T-helper 17 cell (primary cell): ENCODE measurements at regions not wholly inside any gene's neighbourhood (a gene's known extent, or its start where the extent isn't known, plus 50 kb on each side); places are given as distances from the start of the nearest gene placed in this dataset.

ENCODE experiments used
- ATAC-seq: fragments of 150-1000 bp; cut with Tn5 transposase; 2 replicates; pipeline ENCODE4 v1.10.0; 2021; ENCODE audit warnings: mild to moderate bottlenecking, moderate library complexity
- DNase-seq, 3 donors: peaks; one replicate each; pipeline versions ENCODE4 v3.0.0 to v3.0.0-alpha.2; 2020 to 2021
- H3K9me3 ChIP-seq: one replicate; pipeline ENCODE4 v1.7.0; 2013; ENCODE audit warnings: low read length, mild to moderate bottlenecking; ENCODE audit not compliant: control insufficient read depth, poor library complexity, severe bottlenecking
- H3K27ac Mint-ChIP-seq: one replicate; pipeline ENCODE4 v1.8.0; 2022; ENCODE audit warnings: mild to moderate bottlenecking, moderate library complexity, mixed read lengths
- H3K27me3 Mint-ChIP-seq: one replicate; pipeline ENCODE4 v1.8.0; 2022; ENCODE audit warnings: mixed read lengths
- H3K36me3 Mint-ChIP-seq: one replicate; pipeline ENCODE4 v1.8.0; 2022; ENCODE audit warnings: low read depth, mixed read lengths
- H3K4me1 Mint-ChIP-seq: one replicate; pipeline ENCODE4 v1.8.0; 2022; ENCODE audit warnings: mild to moderate bottlenecking, mixed read lengths
- H3K4me3 Mint-ChIP-seq: one replicate; pipeline ENCODE4 v1.8.0; 2022; ENCODE audit warnings: mild to moderate bottlenecking, moderate library complexity, mixed read lengths

DNA sequence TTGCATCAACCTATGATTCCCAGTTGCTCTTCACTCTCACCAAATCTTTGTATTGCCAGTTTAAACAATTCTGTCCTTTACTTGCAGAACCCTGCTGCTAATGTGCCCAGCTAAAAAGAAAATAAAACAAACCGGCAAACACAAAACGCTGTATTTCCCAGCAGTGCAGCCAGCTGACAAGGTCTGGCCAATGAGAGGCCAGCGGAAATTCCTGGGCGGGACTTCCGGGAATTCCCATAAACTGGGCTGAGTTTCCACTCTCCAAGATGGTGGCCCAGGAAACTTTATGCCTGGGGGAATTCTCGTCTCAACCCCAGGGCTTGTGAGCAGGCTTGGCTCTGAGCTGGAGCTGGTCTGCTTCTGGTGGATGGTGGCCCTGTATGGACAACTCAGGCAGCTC, 807.3 kb upstream of the TMEM132C start:
- Mint-ChIP-seq H3K36me3 (no peaks in the 10 kb centered on the region), H3K27ac (no peak overlapping the region), H3K27me3 (peaks cover 20% of the 10 kb centered on the region), H3K4me1 (no peaks in the 10 kb centered on the region), H3K4me3 (no peak overlapping the region)
- ATAC-seq (no peak), DNase-seq (no peak)
- no peaks in the 10 kb centered on the region for H3K9me3 ChIP-seq

DNA sequence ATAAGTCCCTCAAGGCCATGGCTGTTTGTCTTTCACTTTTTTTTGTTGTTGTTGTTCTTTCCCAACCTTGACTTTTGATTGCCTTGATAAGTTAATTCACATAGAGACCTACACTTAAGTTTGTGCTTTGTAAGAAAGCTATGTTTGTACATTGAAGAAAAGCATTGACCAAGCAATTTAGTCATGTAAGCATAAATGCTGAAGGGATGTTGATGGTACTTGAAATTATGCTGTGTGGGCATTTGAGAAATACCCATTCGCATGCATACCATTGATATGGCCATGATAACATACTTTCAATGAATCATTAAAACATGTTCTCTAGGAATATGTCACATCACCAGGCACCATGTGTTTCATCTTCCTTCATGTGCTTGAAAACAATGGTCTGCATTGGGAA, 803.7 kb upstream of the TMEM132C start:
- H3K9me3 ChIP-seq, result no peaks in the 10 kb centered on the region
- DNase-seq (no peak), ATAC-seq (no peak)
- H3K4me1 Mint-ChIP-seq, result no peaks in the 10 kb centered on the region
- no peak overlapping the region for H3K4me3 Mint-ChIP-seq
- no peaks in the 10 kb centered on the region for H3K36me3 Mint-ChIP-seq
- H3K27me3 Mint-ChIP-seq, result peaks cover 11% of the 10 kb centered on the region
- H3K27ac Mint-ChIP-seq, result no peak overlapping the region

DNA sequence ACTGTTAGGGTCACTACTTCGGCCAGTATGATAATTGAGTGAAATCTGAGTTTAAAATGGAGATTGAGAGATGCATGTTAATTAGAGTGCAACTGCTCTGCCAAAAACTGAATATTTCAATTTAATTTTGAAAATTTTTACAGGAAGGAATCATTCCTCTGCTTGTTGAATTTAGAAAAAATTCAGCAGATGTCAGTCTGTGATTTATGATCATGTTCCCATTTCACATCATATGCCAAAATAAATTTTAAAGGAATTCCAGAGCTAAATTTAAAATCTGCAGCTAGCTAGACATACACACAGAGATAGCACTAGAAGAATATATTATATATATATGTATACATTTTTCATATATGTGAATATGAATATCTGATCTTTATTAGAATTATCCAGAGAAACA, 797.6 kb upstream of the TMEM132C start:
- H3K27ac Mint-ChIP-seq, result no peak overlapping the region
- H3K27me3 Mint-ChIP-seq, result peaks cover 6% of the 10 kb centered on the region

DNA sequence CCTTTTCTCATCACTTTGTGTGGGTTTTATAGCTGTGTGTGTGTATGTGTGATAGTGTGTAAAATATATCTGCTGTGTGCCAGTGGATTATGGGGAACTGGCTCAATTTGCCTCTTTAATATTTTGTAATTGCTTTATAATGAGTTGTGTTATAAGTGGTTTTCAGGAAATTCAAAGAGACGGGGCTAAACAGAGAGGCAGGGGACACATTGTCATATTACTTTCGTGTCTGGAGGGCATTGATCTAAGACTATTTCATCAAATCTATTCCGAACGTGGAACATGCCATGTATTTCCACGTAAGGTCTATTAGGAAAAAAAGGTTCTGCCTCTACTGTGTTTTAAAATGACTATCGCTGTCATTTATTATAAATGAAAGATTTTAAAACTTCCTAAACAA, 793.2 kb upstream of the TMEM132C start:
- DNase-seq (no peak), ATAC-seq (no peak)
- Mint-ChIP-seq H3K4me3 (no peak overlapping the region), H3K27ac (no peak overlapping the region), H3K4me1 (no peaks in the 10 kb centered on the region), H3K27me3 (peaks cover 5% of the 10 kb centered on the region), H3K36me3 (no peaks in the 10 kb centered on the region)
- no peaks in the 10 kb centered on the region for H3K9me3 ChIP-seq

More for the DNA sequence above, 797.6 kb upstream of the TMEM132C start:
- no peak for ATAC-seq
- Mint-ChIP-seq H3K4me3 (no peak overlapping the region), H3K36me3 (no peaks in the 10 kb centered on the region), H3K4me1 (no peaks in the 10 kb centered on the region)
- DNase-seq, result no peak
- H3K9me3 ChIP-seq, result no peaks in the 10 kb centered on the region

GRCh38 chr12:127479256-127479655, 787.7 kb upstream of the TMEM132C start:
- Mint-ChIP-seq H3K27ac (no peak overlapping the region), H3K27me3 (no peaks in the 10 kb centered on the region), H3K36me3 (no peaks in the 10 kb centered on the region), H3K4me1 (no peaks in the 10 kb centered on the region), H3K4me3 (no peak overlapping the region)
- no peaks in the 10 kb centered on the region for H3K9me3 ChIP-seq
- DNase-seq (no peak), ATAC-seq (no peak)

DNA sequence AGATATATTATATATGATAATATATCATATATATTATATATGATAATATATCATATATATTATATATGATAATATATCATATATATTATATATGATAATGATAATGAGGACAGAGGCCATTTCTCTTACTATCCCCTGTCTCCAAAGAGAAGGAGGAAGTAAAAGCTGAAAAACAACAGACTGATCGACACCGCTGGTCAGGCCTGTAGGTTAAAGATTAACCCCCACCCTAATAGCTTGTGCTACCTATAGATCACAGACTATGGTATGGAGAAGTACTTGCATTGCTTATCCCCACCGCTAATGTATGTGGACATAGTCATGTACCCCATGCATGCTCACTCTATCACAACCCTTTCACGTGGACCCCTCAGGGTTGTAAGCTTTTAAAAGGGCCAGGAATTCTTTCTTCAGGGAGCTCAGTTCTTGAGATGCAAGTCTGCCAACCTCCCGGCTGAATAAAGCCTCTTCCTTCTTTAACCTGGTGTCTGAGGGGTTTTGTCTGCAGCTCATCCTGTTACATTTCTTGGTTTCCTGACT, 786.1 kb upstream of the TMEM132C start:
- H3K4me1 Mint-ChIP-seq, result no peaks in the 10 kb centered on the region
- H3K9me3 ChIP-seq, result no peaks in the 10 kb centered on the region
- H3K27ac Mint-ChIP-seq, result no peak overlapping the region
- no peaks in the 10 kb centered on the region for H3K27me3 Mint-ChIP-seq
- ATAC-seq (no peak), DNase-seq (no peak)
- no peaks in the 10 kb centered on the region for H3K36me3 Mint-ChIP-seq
- no peak overlapping the region for H3K4me3 Mint-ChIP-seq

GRCh38 chr12:127482950-127483349, 784.0 kb upstream of the TMEM132C start:
- Mint-ChIP-seq H3K27me3 (no peaks in the 10 kb centered on the region), H3K4me3 (no peak overlapping the region), H3K4me1 (no peaks in the 10 kb centered on the region), H3K27ac (no peak overlapping the region), H3K36me3 (no peaks in the 10 kb centered on the region)
- DNase-seq (no peak), ATAC-seq (no peak)
- no peaks in the 10 kb centered on the region for H3K9me3 ChIP-seq

DNA sequence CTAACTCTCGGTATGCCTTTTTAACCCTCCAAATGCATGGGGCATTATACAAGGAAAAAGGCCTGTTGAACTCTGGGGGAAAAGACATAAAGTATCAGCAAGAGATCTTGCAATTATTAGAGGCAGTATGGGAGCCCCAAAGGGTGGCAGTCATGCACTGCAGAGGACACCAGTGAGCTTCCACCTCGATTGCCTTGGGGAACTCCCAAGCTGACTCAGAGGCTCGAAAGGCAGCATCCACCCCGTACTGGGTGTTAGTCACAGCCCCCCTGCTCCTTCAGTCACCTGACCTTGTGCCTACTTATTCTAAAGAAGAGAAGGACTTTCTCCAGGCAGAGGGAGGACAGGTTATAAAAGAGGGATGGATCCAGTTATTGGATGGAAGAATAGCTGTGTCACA, 781.4 kb upstream of the TMEM132C start:
- ATAC-seq (no peak), DNase-seq (no peak)
- no peaks in the 10 kb centered on the region for H3K36me3 Mint-ChIP-seq
- H3K27ac Mint-ChIP-seq, result no peak overlapping the region
- H3K27me3 Mint-ChIP-seq, result no peaks in the 10 kb centered on the region
- H3K9me3 ChIP-seq, result no peaks in the 10 kb centered on the region
- H3K4me3 Mint-ChIP-seq, result no peak overlapping the region
- no peaks in the 10 kb centered on the region for H3K4me1 Mint-ChIP-seq

DNA sequence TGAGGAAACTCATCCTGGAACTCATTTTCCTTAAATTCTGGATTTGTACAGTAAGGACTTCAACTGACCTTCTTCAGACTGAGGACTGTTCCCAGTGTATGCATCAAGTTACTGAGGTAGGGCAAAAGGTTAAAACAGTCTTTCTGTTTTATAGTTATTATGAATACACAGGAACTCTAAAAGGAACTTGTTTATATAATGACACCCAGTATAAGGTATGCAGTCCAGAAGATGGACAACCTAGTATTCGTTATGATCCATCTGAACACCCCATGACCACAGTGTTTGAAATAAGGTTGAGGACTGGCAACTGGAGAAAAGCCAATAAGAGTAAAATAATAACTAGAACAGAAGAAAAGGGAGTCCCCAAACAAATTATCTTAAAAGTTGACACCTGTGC, 779.9 kb upstream of the TMEM132C start:
- H3K4me3 Mint-ChIP-seq, result no peak overlapping the region
- DNase-seq (no peak), ATAC-seq (no peak)
- no peaks in the 10 kb centered on the region for H3K9me3 ChIP-seq
- H3K4me1 Mint-ChIP-seq, result no peaks in the 10 kb centered on the region
- no peak overlapping the region for H3K27ac Mint-ChIP-seq
- no peaks in the 10 kb centered on the region for H3K36me3 Mint-ChIP-seq
- H3K27me3 Mint-ChIP-seq, result no peaks in the 10 kb centered on the region

- no peak overlapping the region for H3K27ac Mint-ChIP-seq
- no peaks in the 10 kb centered on the region for H3K36me3 Mint-ChIP-seq
- no peaks in the 10 kb centered on the region for H3K27me3 Mint-ChIP-seq
- H3K9me3 ChIP-seq, result no peaks in the 10 kb centered on the region
- DNase-seq, result no peak
- no peak overlapping the region for H3K4me3 Mint-ChIP-seq
- ATAC-seq, result no peak
- H3K4me1 Mint-ChIP-seq, result no peaks in the 10 kb centered on the region
Measured at GRCh38 chr12:127489061-127489460, 777.9 kb upstream of the TMEM132C start.

- DNase-seq (no peak), ATAC-seq (no peak)
- H3K9me3 ChIP-seq, result no peaks in the 10 kb centered on the region
- Mint-ChIP-seq H3K4me3 (no peak overlapping the region), H3K27me3 (no peaks in the 10 kb centered on the region), H3K27ac (no peak overlapping the region), H3K36me3 (no peaks in the 10 kb centered on the region), H3K4me1 (no peaks in the 10 kb centered on the region)
Measured at GRCh38 chr12:127494961-127495915, 771.7 kb upstream of the TMEM132C start.

GRCh38 chr12:127496255-127496654, 770.7 kb upstream of the TMEM132C start:
- Mint-ChIP-seq H3K4me3 (no peak overlapping the region), H3K4me1 (no peaks in the 10 kb centered on the region), H3K36me3 (no peaks in the 10 kb centered on the region), H3K27me3 (no peaks in the 10 kb centered on the region), H3K27ac (no peak overlapping the region)
- ATAC-seq (no peak), DNase-seq (no peak)
- no peaks in the 10 kb centered on the region for H3K9me3 ChIP-seq

- Mint-ChIP-seq H3K4me3 (no peak overlapping the region), H3K27me3 (peaks cover 6% of the 10 kb centered on the region), H3K36me3 (no peaks in the 10 kb centered on the region), H3K4me1 (no peaks in the 10 kb centered on the region), H3K27ac (no peak overlapping the region)
- H3K9me3 ChIP-seq, result no peaks in the 10 kb centered on the region
- no peak for DNase-seq
- no peak for ATAC-seq
Measured at GRCh38 chr12:127500512-127501035, 766.4 kb upstream of the TMEM132C start.

GRCh38 chr12:127501916-127502315, 765.1 kb upstream of the TMEM132C start:
- Mint-ChIP-seq H3K4me3 (no peak overlapping the region), H3K27me3 (peaks cover 6% of the 10 kb centered on the region), H3K36me3 (no peaks in the 10 kb centered on the region), H3K4me1 (no peaks in the 10 kb centered on the region), H3K27ac (no peak overlapping the region)
- ATAC-seq, result no peak
- no peak for DNase-seq
- no peaks in the 10 kb centered on the region for H3K9me3 ChIP-seq
